Activated CD8-positive, alpha-beta T cell treated with anti-CD3 and anti-CD28 coated beads for 36 hours (primary cell): ENCODE measurements at regions not wholly inside any gene's neighbourhood (a gene's known extent, or its start where the extent isn't known, plus 50 kb on each side); places are given as distances from the start of the nearest gene placed in this dataset.

Source experiments
- ATAC-seq: fragments of 200-7000 bp; cut with Tn5 transposase; one replicate; pipeline ENCODE4 v1.10.0; 2021; ENCODE audit warnings: mild to moderate bottlenecking, moderate library complexity
- CTCF ChIA-PET: fragments of 350-600 bp; sonication (Branson Sonifier 250); formaldehyde crosslinking; loops from one replicate; lab custom pipeline; 2021; ENCODE audit warnings: antibody characterized with exemption; lab: Charles Lee
- POLR2A ChIA-PET: fragments of 350-600 bp; sonication (Branson Sonifier 250); formaldehyde crosslinking; loops from one replicate; lab custom pipeline; 2021; ENCODE audit warnings: antibody characterized with exemption; lab: Charles Lee
- DNase-seq: peaks from one replicate; pipeline ENCODE4 v3.0.0-alpha.2; 2020
- H3K27ac Mint-ChIP-seq: one replicate; pipeline ENCODE4 v1.8.0; 2021; ENCODE audit warnings: mild to moderate bottlenecking, mixed read lengths
- H3K27me3 Mint-ChIP-seq: one replicate; pipeline ENCODE4 v1.8.0; 2021; ENCODE audit warnings: mixed read lengths
- H3K36me3 Mint-ChIP-seq: one replicate; pipeline ENCODE4 v1.8.0; 2021; ENCODE audit warnings: low read depth, mixed read lengths
- H3K4me1 Mint-ChIP-seq: one replicate; pipeline ENCODE4 v1.8.0; 2021; ENCODE audit warnings: low read depth, mixed read lengths
- H3K4me3 Mint-ChIP-seq: one replicate; pipeline ENCODE4 v1.8.0; 2021; ENCODE audit warnings: mild to moderate bottlenecking, moderate library complexity, mixed read lengths
- H3K9me3 Mint-ChIP-seq: one replicate; pipeline ENCODE4 v1.8.0; 2021; ENCODE audit warnings: mixed read lengths
- CTCF ChIP-seq: fragments of 200-600 bp; IDR thresholded peaks from one replicate; pipeline ENCODE4 v1.8.0; 2022; ENCODE audit warnings: antibody characterized with exemption, mild to moderate bottlenecking
- intact Hi-C: fragments of 100-400 bp; cut with micrococcal nuclease; formaldehyde crosslinking; loops from one replicate; pipeline ENCODE4 v1.10.0; 2022

DNA sequence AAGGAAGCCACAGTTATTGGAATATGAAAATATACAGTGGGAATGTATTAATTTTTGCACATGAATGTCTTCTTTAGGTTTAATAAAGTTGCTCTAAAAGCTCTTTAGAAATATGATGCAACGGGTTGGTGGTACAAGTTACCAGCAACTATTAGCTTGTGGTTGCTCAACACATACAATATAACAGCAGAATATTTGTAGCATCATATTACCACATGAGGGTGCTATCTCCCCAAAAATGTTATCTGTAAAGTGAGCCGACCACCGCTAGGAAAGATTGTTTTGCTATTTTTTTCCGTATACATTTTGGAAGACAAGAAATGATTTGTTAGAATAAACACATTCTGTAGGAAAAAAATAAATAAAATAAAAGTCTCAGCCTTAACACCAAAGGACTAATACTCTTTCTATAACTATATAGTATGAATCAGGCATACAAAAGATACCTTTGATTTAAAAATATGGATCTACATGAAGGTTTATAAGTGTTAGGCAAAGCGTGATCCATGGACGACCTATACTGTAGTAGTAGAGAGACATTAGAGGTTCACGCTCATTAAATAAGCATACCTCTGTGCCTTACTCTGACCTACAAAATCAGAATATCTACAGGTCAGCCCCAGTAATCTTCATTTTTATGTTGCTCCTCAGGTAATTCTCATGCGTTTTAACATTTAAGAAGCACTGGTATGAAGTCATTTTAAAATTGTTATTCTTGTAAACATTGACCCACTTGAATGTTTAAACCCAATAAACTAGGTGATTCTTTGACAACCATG lies 1110.6 kb upstream of the ACVR2A start:
- peak; percentile 35 for TF ChIP-seq CTCF
- no peak for DNase-seq
- POLR2A ChIA-PET = no interaction called here
- no peak for ATAC-seq
- H3K27ac Mint-ChIP-seq = no peak overlapping the region
- no peaks in the 10 kb centered on the region for H3K27me3 Mint-ChIP-seq
- intact Hi-C loops = no loop called here
- no peaks in the 10 kb centered on the region for H3K9me3 Mint-ChIP-seq
- CTCF ChIA-PET = no interaction called here
- H3K4me3 Mint-ChIP-seq = no peak overlapping the region
- H3K36me3 Mint-ChIP-seq = no peaks in the 10 kb centered on the region
- no peaks in the 10 kb centered on the region for H3K4me1 Mint-ChIP-seq

GRCh38 chr2:146730882-146731281 lies 1113.9 kb upstream of the ACVR2A start:
- H3K36me3 Mint-ChIP-seq = no peaks in the 10 kb centered on the region
- no peaks in the 10 kb centered on the region for H3K4me1 Mint-ChIP-seq
- ATAC-seq (no peak), DNase-seq (no peak)
- H3K9me3 Mint-ChIP-seq = no peaks in the 10 kb centered on the region
- intact Hi-C loops = no loop called here
- TF ChIP-seq CTCF = no peak
- ChIA-PET POLR2A (no interaction called here), CTCF (no interaction called here)
- no peak overlapping the region for H3K27ac Mint-ChIP-seq
- no peak overlapping the region for H3K4me3 Mint-ChIP-seq
- H3K27me3 Mint-ChIP-seq = no peaks in the 10 kb centered on the region

- no peak for TF ChIP-seq CTCF
- no peak for DNase-seq
- no peak for ATAC-seq
- Mint-ChIP-seq H3K4me3 (no peak overlapping the region), H3K36me3 (no peaks in the 10 kb centered on the region), H3K27ac (no peak overlapping the region), H3K4me1 (no peaks in the 10 kb centered on the region), H3K9me3 (peaks cover 5% of the 10 kb centered on the region), H3K27me3 (no peaks in the 10 kb centered on the region)
- ChIA-PET CTCF (no interaction called here), POLR2A (no interaction called here)
- intact Hi-C loops = no loop called here
Measured at GRCh38 chr2:146721486-146721885, 1123.3 kb upstream of the ACVR2A start.

DNA sequence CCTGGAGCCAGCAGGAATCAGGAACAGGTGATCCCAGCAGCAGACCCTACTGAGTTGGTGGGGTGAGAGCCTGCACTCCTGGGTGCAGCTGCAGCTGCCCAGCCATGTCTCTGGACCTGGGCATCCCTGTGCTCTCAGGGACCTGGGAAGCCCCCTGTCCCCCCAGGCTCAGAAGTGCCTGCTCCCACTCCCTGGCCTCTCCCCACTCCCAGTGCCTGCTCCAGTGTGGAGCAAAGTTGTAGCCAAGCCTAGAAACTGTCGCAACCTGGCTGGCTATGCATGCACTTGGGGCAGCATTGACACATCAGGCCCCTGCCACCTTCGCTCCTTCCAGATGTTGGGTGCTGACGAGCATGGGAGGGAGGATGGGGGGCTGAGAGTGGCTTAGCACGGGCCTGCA lies 1124.7 kb upstream of the ACVR2A start:
- TF ChIP-seq CTCF = no peak
- H3K9me3 Mint-ChIP-seq = peaks cover 5% of the 10 kb centered on the region
- POLR2A ChIA-PET = no interaction called here
- CTCF ChIA-PET = no interaction called here
- H3K36me3 Mint-ChIP-seq = no peaks in the 10 kb centered on the region
- no peak overlapping the region for H3K27ac Mint-ChIP-seq
- H3K27me3 Mint-ChIP-seq = no peaks in the 10 kb centered on the region
- no peaks in the 10 kb centered on the region for H3K4me1 Mint-ChIP-seq
- no peak overlapping the region for H3K4me3 Mint-ChIP-seq
- DNase-seq = no peak
- intact Hi-C loops = no loop called here
- no peak for ATAC-seq

DNA sequence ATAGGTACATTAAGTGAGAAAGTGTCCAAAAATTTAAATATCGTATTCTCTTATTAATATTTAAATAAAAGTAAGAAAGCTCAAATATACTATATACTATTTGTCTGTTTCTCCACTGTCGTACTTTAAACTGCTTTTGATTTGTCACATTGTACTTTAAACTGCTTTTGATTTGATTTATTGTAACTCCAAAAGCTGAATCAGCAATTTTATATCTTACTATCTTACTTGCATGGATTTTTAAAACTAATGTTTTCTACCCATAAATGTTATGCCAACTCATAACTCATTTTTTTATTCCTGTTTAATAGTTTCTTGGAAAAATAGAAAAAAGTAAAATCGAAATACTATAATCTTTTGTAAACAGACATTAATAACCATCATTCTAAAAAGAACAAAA lies 1128.2 kb upstream of the ACVR2A start:
- Mint-ChIP-seq H3K36me3 (no peaks in the 10 kb centered on the region), H3K27me3 (no peaks in the 10 kb centered on the region), H3K4me1 (no peaks in the 10 kb centered on the region), H3K9me3 (peaks cover 7% of the 10 kb centered on the region), H3K4me3 (no peak overlapping the region), H3K27ac (no peak overlapping the region)
- intact Hi-C loops = no loop called here
- ATAC-seq = no peak
- no peak for TF ChIP-seq CTCF
- no peak for DNase-seq
- ChIA-PET POLR2A (no interaction called here), CTCF (no interaction called here)
